ENCODE measurements at regions not wholly inside any gene's neighbourhood (a gene's known extent, or its start where the extent isn't known, plus 50 kb on each side); places are given as distances from the start of the nearest gene placed in this dataset.

GRCh38 chrX:5220421-5220820 is 1008.2 kb downstream of the NLGN4X start:
- no peak for TF ChIP-seq SIN3A (IDR thresholded peaks at IDR 0.05; ENCODE audit: borderline replicate concordance, insufficient read depth, low read length)
- no peak for TF ChIP-seq TAF1 (IDR thresholded peaks at IDR 0.05; ENCODE audit: borderline replicate concordance, insufficient read depth, low read length)

Data from PFSK-1 (cell line).